OCI-LY1 (cell line): ENCODE measurements at regions not wholly inside any gene's neighbourhood (a gene's known extent, or its start where the extent isn't known, plus 50 kb on each side); places are given as distances from the start of the nearest gene placed in this dataset.

Experiments
- H2AFZ ChIP-seq: fragments of 200-600 bp; sonication (generic), shearing (Covaris generic); 2 replicates; pipeline ENCODE4 v1.6.0; 2014; ENCODE audit warnings: antibody characterized with exemption, mild to moderate bottlenecking, low read length
- H3F3A ChIP-seq: fragments of 200-600 bp; sonication (generic), shearing (Covaris generic); 2 replicates; pipeline ENCODE4 v1.6.0; 2014; ENCODE audit warnings: mild to moderate bottlenecking, antibody characterized with exemption, low read length, moderate library complexity; ENCODE audit not compliant: insufficient read depth
- H3K27ac ChIP-seq: fragments of 200-600 bp; sonication (generic); 2 replicates; pipeline ENCODE4 v1.5.1; 2014; ENCODE audit warnings: low read length, mixed run types, mild to moderate bottlenecking, low read depth; ENCODE audit not compliant: poor library complexity, severe bottlenecking
- H3K27me3 ChIP-seq: fragments of 200-600 bp; sonication (generic); 2 replicates; pipeline ENCODE4 v1.6.0; 2014; ENCODE audit warnings: antibody characterized with exemption, mild to moderate bottlenecking, low read length, moderate library complexity; ENCODE audit not compliant: insufficient read depth
- H3K36me3 ChIP-seq: fragments of 200-600 bp; sonication (generic); 2 replicates; pipeline ENCODE4 v1.6.1; 2014; ENCODE audit warnings: mild to moderate bottlenecking, antibody characterized with exemption, low read length, moderate library complexity, mixed read lengths; ENCODE audit not compliant: insufficient read depth
- H3K4me1 ChIP-seq: fragments of 200-600 bp; sonication (generic); 2 replicates; pipeline ENCODE4 v1.5.1; 2014; ENCODE audit warnings: mild to moderate bottlenecking, low read length, moderate library complexity; ENCODE audit not compliant: insufficient read depth, severe bottlenecking
- H3K4me2 ChIP-seq: fragments of 200-600 bp; sonication (generic), shearing (Covaris generic); 2 replicates; pipeline ENCODE4 v1.6.1; 2014; ENCODE audit warnings: low read length
- H3K4me3 ChIP-seq: fragments of 200-600 bp; sonication (generic); 2 replicates; pipeline ENCODE4 v1.5.1; 2014; ENCODE audit warnings: low read length, low read depth, mild to moderate bottlenecking, mixed read lengths; ENCODE audit not compliant: poor library complexity, severe bottlenecking
- H3K79me2 ChIP-seq: fragments of 200-600 bp; shearing (Covaris generic); 2 replicates; pipeline ENCODE4 v1.6.1; 2016; ENCODE audit warnings: mixed run types, low read length, mixed read lengths; ENCODE audit not compliant: insufficient read depth
- H3K9ac ChIP-seq: fragments of 200-600 bp; sonication (generic), shearing (Covaris generic); 2 replicates; pipeline ENCODE4 v1.6.1; 2014; ENCODE audit warnings: mild to moderate bottlenecking, low read length, mixed read lengths
- H3K9me2 ChIP-seq: fragments of 200-600 bp; sonication (generic), shearing (Covaris generic); 2 replicates; pipeline ENCODE4 v1.6.1; 2014; ENCODE audit warnings: low read depth, mild to moderate bottlenecking, low read length, mixed read lengths
- H3K9me3 ChIP-seq: fragments of 200-600 bp; shearing (Covaris generic); 2 replicates; pipeline ENCODE4 v1.6.1; 2014; ENCODE audit warnings: low read length, mixed read lengths
- H4K20me1 ChIP-seq: fragments of 200-600 bp; sonication (generic), shearing (Covaris generic); 2 replicates; pipeline ENCODE4 v1.6.0; 2016; ENCODE audit warnings: mild to moderate bottlenecking, low read length; ENCODE audit not compliant: insufficient read depth
- CTCF ChIP-seq: fragments of 200-600 bp; sonication (generic), shearing (Covaris generic); IDR thresholded peaks from 2 replicates; pipeline ENCODE4 v1.5.1; 2017; ENCODE audit warnings: mild to moderate bottlenecking, antibody characterized with exemption, low read length, moderate library complexity, mixed read lengths
- EZH2 ChIP-seq: fragments of 200-600 bp; sonication (generic), shearing (Covaris generic); IDR thresholded peaks from 2 replicates; pipeline ENCODE4 v1.8.0; 2017; ENCODE audit warnings: borderline replicate concordance, mixed run types, mild to moderate bottlenecking, antibody characterized with exemption, low read length, moderate library complexity, mixed read lengths

- Histone ChIP-seq H3K27ac (no peak overlapping the region), H3K9ac (no peak overlapping the region), H3F3A (no peaks in the 10 kb centered on the region), H3K4me3 (no peak overlapping the region), H2AFZ (no peak overlapping the region), H3K9me2 (no peaks in the 10 kb centered on the region), H3K36me3 (no peaks in the 10 kb centered on the region), H3K4me2 (no peak overlapping the region), H3K9me3 (no peaks in the 10 kb centered on the region), H3K4me1 (no peaks in the 10 kb centered on the region), H3K79me2 (no peaks in the 10 kb centered on the region), H4K20me1 (no peaks in the 10 kb centered on the region), H3K27me3 (no peaks in the 10 kb centered on the region)
- TF ChIP-seq EZH2: no peak
- TF ChIP-seq CTCF: no peak
These were observed 146.3 kb downstream of the ZNF22 start for GRCh38 chr10:45147000-45147399.

- H3K36me3 ChIP-seq: no peaks in the 10 kb centered on the region
- H3F3A ChIP-seq: no peaks in the 10 kb centered on the region
- no peak for TF ChIP-seq EZH2
- TF ChIP-seq CTCF: no peak
- no peak overlapping the region for H3K4me3 ChIP-seq
- no peaks in the 10 kb centered on the region for H3K9me2 ChIP-seq
- H3K9ac ChIP-seq: no peak overlapping the region
- no peaks in the 10 kb centered on the region for H3K9me3 ChIP-seq
- H2AFZ ChIP-seq: no peak overlapping the region
- H3K4me1 ChIP-seq: no peaks in the 10 kb centered on the region
- H3K27me3 ChIP-seq: no peaks in the 10 kb centered on the region
- H3K27ac ChIP-seq: no peak overlapping the region
- H3K79me2 ChIP-seq: no peaks in the 10 kb centered on the region
- no peaks in the 10 kb centered on the region for H4K20me1 ChIP-seq
- no peak overlapping the region for H3K4me2 ChIP-seq
These were observed 150.3 kb downstream of the ZNF22 start for GRCh38 chr10:45150997-45151396.

GRCh38 chr10:45151467-45152214 is 150.9 kb downstream of the ZNF22 start:
- Histone ChIP-seq H3K9ac (no peak overlapping the region), H3K4me2 (no peak overlapping the region), H4K20me1 (no peaks in the 10 kb centered on the region), H3K9me3 (no peaks in the 10 kb centered on the region), H3K27me3 (no peaks in the 10 kb centered on the region), H2AFZ (no peak overlapping the region), H3K4me3 (no peak overlapping the region), H3K36me3 (no peaks in the 10 kb centered on the region), H3K79me2 (no peaks in the 10 kb centered on the region), H3F3A (no peaks in the 10 kb centered on the region), H3K27ac (no peak overlapping the region), H3K9me2 (no peaks in the 10 kb centered on the region), H3K4me1 (no peaks in the 10 kb centered on the region)
- TF ChIP-seq EZH2 (no peak), CTCF (no peak)
